ENCODE measurements at regions not wholly inside any gene's neighbourhood (a gene's known extent, or its start where the extent isn't known, plus 50 kb on each side); places are given as distances from the start of the nearest gene placed in this dataset.

DNA sequence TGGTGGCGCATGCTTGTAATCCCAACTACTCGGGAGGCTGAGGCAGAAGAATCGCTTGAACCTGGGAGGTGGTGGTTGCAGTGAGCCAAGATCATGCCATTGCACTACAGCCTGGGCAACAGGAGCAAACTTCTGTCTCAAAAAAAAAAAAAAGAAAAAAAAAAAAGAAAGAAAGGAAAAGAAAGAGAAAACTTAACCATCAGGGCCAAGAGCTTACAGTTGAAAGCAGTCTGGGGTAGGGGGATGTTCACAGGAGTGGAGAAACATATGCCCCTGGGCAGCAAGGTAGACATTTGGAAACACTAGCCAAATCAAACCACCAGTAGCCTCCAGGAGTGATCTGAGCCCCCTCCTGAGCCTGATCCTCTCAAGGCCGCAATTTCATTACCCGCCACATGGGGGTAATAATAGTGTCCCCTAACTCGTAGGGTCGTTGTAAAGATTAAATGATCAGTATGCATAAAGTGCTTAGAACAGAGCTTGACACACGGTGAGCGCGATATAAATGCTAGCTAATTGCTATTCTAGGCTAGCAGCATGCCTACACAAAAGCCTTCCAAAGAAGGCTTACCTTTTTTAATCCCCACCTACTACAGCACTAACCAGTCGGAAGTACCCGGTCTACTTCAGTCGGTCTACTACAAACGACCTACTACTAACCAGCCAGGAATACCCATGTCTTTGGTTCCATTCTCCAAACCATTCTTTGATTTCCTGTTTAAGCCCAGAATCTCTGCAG lies 274.3 kb upstream of the NEBL start:
- Histone ChIP-seq H3K4me1 (ENCODE audit: control insufficient read depth in 3 of 3, insufficient read depth in 2 of 3, low read depth in 1 of 3, low read length in 2 of 3) (peaks cover 0 to 18% (median 0%) of the 10 kb centered on the region in 3 donors), H3K36me3 (ENCODE audit: control insufficient read depth in 3 of 3, insufficient read depth in 2 of 3, low read depth in 1 of 3, low read length in 3 of 3) (no peaks in the 10 kb centered on the region), H3K9me3 (ENCODE audit: control insufficient read depth in 2 of 2, insufficient read depth in 1 of 2, low read depth in 1 of 2, low read length in 1 of 2) (no peaks in the 10 kb centered on the region), H3K27me3 (ENCODE audit: control insufficient read depth in 3 of 3, insufficient read depth in 3 of 3, low read length in 3 of 3) (peaks cover 8 to 37% (median 18%) of the 10 kb centered on the region in 3 donors), H3K27ac (ENCODE audit: low read depth in 1 of 3, low read length in 2 of 3) (no peak overlapping the region), H3K4me3 (ENCODE audit: low read depth in 1 of 3, low read length in 3 of 3) (no peak overlapping the region)
- WGBS, 3 donors: 80 to 87% (median 85%) methylated on average over 14 of the region's 14 CpGs
- FAIRE-seq (no peak), DNase-seq (no peak)

DNA sequence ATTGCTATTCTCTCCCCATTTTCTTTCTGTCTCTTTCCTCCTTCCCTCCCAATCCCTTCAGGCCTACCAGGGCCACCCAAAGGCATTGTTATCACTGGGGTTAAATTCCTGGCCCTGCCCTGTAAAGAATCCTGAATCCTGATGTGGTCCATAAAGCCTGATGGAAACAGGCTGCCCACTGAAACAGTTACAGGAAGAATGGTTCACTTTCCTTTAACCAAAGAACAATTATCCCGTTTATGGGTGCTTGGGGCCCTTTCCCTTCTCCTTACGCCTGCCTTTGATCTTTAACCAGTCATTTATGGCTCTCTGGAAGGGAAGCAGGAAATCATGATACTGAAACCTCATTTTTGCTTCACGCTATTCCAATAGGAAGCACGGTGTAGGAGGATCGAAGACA lies 273.1 kb upstream of the NEBL start:
- Histone ChIP-seq H3K27me3 (ENCODE audit: control insufficient read depth in 3 of 3, insufficient read depth in 3 of 3, low read length in 3 of 3) (peaks cover 8 to 33% (median 15%) of the 10 kb centered on the region in 3 donors), H3K4me1 (ENCODE audit: control insufficient read depth in 3 of 3, insufficient read depth in 2 of 3, low read depth in 1 of 3, low read length in 2 of 3) (peaks cover 0 to 18% (median 0%) of the 10 kb centered on the region in 3 donors), H3K4me3 (ENCODE audit: low read depth in 1 of 3, low read length in 3 of 3) (no peak overlapping the region), H3K27ac (ENCODE audit: low read depth in 1 of 3, low read length in 2 of 3) (no peak overlapping the region), H3K9me3 (ENCODE audit: control insufficient read depth in 2 of 2, insufficient read depth in 1 of 2, low read depth in 1 of 2, low read length in 1 of 2) (no peaks in the 10 kb centered on the region), H3K36me3 (ENCODE audit: control insufficient read depth in 3 of 3, insufficient read depth in 2 of 3, low read depth in 1 of 3, low read length in 3 of 3) (no peaks in the 10 kb centered on the region)
- no peak for FAIRE-seq
- 10 to 48% (median 28%) methylated on average over 5 of the region's 5 CpGs for WGBS, 3 donors
- DNase-seq: peak; percentile 55 to 64

DNA sequence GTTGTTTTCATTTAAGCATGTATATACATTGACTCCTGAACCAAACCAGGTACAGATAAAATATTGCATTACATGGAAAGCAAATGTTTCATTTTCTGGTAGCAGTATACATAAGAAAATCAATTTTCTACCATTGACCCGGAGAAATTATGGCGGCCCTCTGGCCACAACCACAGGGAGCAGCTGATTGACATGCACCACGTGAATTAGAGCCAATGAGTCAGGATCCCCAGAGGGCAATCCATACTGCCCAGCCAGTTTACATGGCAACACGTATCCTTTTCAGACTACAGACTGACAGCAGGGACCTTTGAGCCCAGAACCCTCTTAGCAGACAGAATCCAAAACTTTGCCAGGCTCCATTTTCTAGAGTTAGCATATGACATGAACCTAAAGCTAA lies 272.2 kb upstream of the NEBL start:
- no peak overlapping the region for H3K27ac ChIP-seq (ENCODE audit: low read depth in 1 of 3, low read length in 2 of 3)
- 72 to 75% (median 74%) methylated on average over 4 of the region's 4 CpGs for WGBS, 3 donors
- no peaks in the 10 kb centered on the region for H3K36me3 ChIP-seq (ENCODE audit: control insufficient read depth in 3 of 3, insufficient read depth in 2 of 3, low read depth in 1 of 3, low read length in 3 of 3)
- peaks cover 0 to 11% (median 0%) of the 10 kb centered on the region in 3 donors for H3K4me1 ChIP-seq (ENCODE audit: control insufficient read depth in 3 of 3, insufficient read depth in 2 of 3, low read depth in 1 of 3, low read length in 2 of 3)
- no peaks in the 10 kb centered on the region for H3K9me3 ChIP-seq (ENCODE audit: control insufficient read depth in 2 of 2, insufficient read depth in 1 of 2, low read depth in 1 of 2, low read length in 1 of 2)
- no peak overlapping the region for H3K4me3 ChIP-seq (ENCODE audit: low read depth in 1 of 3, low read length in 3 of 3)
- peaks cover 8 to 24% (median 9%) of the 10 kb centered on the region in 3 donors for H3K27me3 ChIP-seq (ENCODE audit: control insufficient read depth in 3 of 3, insufficient read depth in 3 of 3, low read length in 3 of 3)
- FAIRE-seq: no peak
- no peak for DNase-seq

DNA sequence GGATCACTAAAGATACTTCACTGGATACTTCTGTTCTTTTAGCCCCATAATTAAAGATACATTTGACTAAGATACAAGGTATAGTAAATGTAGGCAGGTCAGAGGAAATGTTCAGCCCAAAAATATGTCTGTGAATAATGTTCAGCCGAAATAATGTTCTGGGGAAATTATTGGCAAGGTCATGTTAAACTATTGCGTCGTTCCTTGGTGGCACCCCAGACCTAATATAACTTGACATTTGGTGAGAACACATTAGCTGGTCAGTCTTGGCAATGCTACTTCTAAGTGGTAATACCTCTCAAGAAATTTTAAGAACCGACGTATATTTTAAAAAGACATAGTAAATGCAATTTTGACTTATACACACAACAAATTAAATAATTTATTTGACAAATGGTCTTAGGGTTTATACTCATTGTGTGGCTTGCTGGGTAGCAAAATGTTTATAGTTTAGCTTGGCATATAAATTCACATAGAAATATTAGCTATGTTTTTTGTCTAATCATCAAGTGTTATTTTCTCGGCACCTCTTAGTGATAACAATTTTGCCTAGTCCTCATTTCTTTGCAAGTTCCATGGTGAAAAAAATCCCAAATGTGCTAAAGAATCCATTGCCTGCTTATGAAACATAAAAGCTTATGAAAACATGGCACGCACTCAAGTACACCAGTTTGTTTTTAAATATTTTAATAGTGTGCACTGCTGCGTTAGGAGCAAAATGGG lies 270.3 kb upstream of the NEBL start:
- Histone ChIP-seq H3K9me3 (ENCODE audit: control insufficient read depth in 2 of 2, insufficient read depth in 1 of 2, low read depth in 1 of 2, low read length in 1 of 2) (no peaks in the 10 kb centered on the region), H3K4me3 (ENCODE audit: low read depth in 1 of 3, low read length in 3 of 3) (no peak overlapping the region), H3K4me1 (ENCODE audit: control insufficient read depth in 3 of 3, insufficient read depth in 2 of 3, low read depth in 1 of 3, low read length in 2 of 3) (peaks cover 0 to 8% (median 0%) of the 10 kb centered on the region in 3 donors), H3K27me3 (ENCODE audit: control insufficient read depth in 3 of 3, insufficient read depth in 3 of 3, low read length in 3 of 3) (peaks cover 0 to 11% (median 7%) of the 10 kb centered on the region in 3 donors), H3K27ac (ENCODE audit: low read depth in 1 of 3, low read length in 2 of 3) (no peak overlapping the region), H3K36me3 (ENCODE audit: control insufficient read depth in 3 of 3, insufficient read depth in 2 of 3, low read depth in 1 of 3, low read length in 3 of 3) (no peaks in the 10 kb centered on the region)
- DNase-seq (no peak), FAIRE-seq (no peak)
- 83 to 93% (median 86%) methylated on average over 8 of the region's 8 CpGs for WGBS, 3 donors

DNA sequence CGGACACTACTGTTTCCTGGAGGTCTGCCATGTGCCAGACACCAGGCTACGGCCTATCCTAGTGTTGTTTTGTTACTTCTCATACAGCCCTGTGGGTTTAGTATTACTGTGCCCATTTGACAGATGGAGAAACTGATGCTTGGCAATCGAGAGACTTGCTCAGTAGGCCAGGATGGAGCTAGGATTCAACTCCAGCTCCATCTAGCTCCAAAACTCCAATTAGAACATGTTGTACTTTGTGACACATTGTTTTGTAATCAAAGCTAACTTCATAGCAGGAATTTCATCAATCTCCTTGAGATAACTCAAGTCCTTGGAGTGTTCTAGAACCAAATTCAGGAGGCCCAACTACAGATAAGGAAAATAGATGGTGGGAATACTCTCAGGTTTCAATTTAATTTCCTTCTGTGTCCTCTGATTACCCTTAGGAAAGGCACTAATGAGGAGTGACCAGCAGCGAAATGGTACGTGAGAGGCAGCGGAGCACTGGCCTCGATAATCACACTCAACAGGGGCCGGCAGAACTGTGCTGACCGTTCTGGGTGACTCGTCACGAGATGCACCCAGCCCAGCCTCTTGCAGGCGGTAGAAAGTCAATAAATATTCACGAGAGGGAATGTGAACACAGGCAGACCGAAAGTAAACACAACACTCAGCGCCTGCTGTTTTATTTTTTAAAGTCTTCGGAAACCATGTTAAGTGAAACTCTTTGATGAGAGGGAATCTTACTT lies 269.6 kb upstream of the NEBL start:
- DNase-seq: no peak
- Histone ChIP-seq H3K4me1 (ENCODE audit: control insufficient read depth in 3 of 3, insufficient read depth in 2 of 3, low read depth in 1 of 3, low read length in 2 of 3) (peaks cover 0 to 8% (median 0%) of the 10 kb centered on the region in 3 donors), H3K9me3 (ENCODE audit: control insufficient read depth in 2 of 2, insufficient read depth in 1 of 2, low read depth in 1 of 2, low read length in 1 of 2) (no peaks in the 10 kb centered on the region), H3K27ac (ENCODE audit: low read depth in 1 of 3, low read length in 2 of 3) (no peak overlapping the region), H3K36me3 (ENCODE audit: control insufficient read depth in 3 of 3, insufficient read depth in 2 of 3, low read depth in 1 of 3, low read length in 3 of 3) (no peaks in the 10 kb centered on the region), H3K27me3 (ENCODE audit: control insufficient read depth in 3 of 3, insufficient read depth in 3 of 3, low read length in 3 of 3) (peaks cover 0 to 5% (median 4%) of the 10 kb centered on the region in 3 donors), H3K4me3 (ENCODE audit: low read depth in 1 of 3, low read length in 3 of 3) (no peak overlapping the region)
- 74 to 84% (median 74%) methylated on average over 16 of the region's 16 CpGs for WGBS, 3 donors
- FAIRE-seq: no peak

DNA sequence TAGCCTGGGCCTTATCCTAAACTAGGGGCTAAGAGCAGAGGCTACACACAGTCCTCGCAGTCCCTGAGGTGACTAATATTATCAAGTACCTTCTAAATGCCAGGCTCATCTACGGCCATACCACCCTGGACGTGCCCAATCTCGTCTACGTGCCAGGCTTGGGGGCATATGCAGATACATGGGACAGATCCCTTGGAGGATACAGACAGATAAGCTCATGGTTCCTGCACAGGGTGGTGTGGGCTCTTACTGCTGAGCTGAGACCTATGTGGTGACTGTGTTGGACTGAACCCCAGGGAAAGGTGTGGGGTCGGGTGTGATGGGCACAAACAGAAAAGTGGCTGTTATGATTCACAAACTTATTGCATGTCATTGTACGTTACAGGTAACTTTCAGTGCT lies 268.4 kb upstream of the NEBL start:
- H3K4me3 ChIP-seq (ENCODE audit: low read depth in 1 of 3, low read length in 3 of 3): no peak overlapping the region
- FAIRE-seq: no peak
- WGBS, 3 donors: 82 to 94% (median 89%) methylated on average over 7 of the region's 7 CpGs

DNA sequence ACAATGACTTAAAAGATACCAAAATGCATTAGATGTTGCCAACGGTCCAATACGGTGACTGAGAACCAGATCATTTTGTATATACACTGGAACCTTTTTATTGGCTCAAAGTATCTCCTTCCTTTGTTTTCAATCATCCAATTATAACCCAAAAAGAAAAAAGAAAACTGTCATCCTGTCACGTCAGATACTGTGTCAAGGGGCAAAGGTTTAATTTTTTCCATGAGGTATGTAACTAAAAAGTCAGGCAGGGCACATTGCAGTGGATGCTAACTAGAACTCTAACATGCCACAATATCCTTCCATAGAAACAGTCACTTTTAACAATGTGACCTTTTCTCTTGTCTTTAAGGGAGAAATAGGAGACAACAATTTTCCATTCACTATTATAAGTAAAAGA lies 267.6 kb upstream of the NEBL start:
- FAIRE-seq: no peak
- Histone ChIP-seq H3K27ac (ENCODE audit: low read depth in 1 of 3, low read length in 2 of 3) (no peak overlapping the region), H3K27me3 (ENCODE audit: control insufficient read depth in 3 of 3, insufficient read depth in 3 of 3, low read length in 3 of 3) (peaks cover 0 to 5% (median 0%) of the 10 kb centered on the region in 3 donors), H3K36me3 (ENCODE audit: control insufficient read depth in 3 of 3, insufficient read depth in 2 of 3, low read depth in 1 of 3, low read length in 3 of 3) (no peaks in the 10 kb centered on the region), H3K4me3 (ENCODE audit: low read depth in 1 of 3, low read length in 3 of 3) (no peak overlapping the region), H3K4me1 (ENCODE audit: control insufficient read depth in 3 of 3, insufficient read depth in 2 of 3, low read depth in 1 of 3, low read length in 2 of 3) (no peaks in the 10 kb centered on the region), H3K9me3 (ENCODE audit: control insufficient read depth in 2 of 2, insufficient read depth in 1 of 2, low read depth in 1 of 2, low read length in 1 of 2) (peaks cover 0 to 2% of the 10 kb centered on the region in 2 donors)
- 46 to 77% (median 64%) methylated on average over 3 of the region's 3 CpGs for WGBS, 3 donors
- DNase-seq: no peak

More for the DNA sequence above, 268.4 kb upstream of the NEBL start:
- H3K27me3 ChIP-seq (ENCODE audit: control insufficient read depth in 3 of 3, insufficient read depth in 3 of 3, low read length in 3 of 3): peaks cover 0 to 5% (median 0%) of the 10 kb centered on the region in 3 donors
- DNase-seq: no peak
- H3K27ac ChIP-seq (ENCODE audit: low read depth in 1 of 3, low read length in 2 of 3): no peak overlapping the region
- H3K4me1 ChIP-seq (ENCODE audit: control insufficient read depth in 3 of 3, insufficient read depth in 2 of 3, low read depth in 1 of 3, low read length in 2 of 3): peaks cover 0 to 6% (median 0%) of the 10 kb centered on the region in 3 donors
- no peaks in the 10 kb centered on the region for H3K36me3 ChIP-seq (ENCODE audit: control insufficient read depth in 3 of 3, insufficient read depth in 2 of 3, low read depth in 1 of 3, low read length in 3 of 3)
- peaks cover 0 to 2% of the 10 kb centered on the region in 2 donors for H3K9me3 ChIP-seq (ENCODE audit: control insufficient read depth in 2 of 2, insufficient read depth in 1 of 2, low read depth in 1 of 2, low read length in 1 of 2)

DNA sequence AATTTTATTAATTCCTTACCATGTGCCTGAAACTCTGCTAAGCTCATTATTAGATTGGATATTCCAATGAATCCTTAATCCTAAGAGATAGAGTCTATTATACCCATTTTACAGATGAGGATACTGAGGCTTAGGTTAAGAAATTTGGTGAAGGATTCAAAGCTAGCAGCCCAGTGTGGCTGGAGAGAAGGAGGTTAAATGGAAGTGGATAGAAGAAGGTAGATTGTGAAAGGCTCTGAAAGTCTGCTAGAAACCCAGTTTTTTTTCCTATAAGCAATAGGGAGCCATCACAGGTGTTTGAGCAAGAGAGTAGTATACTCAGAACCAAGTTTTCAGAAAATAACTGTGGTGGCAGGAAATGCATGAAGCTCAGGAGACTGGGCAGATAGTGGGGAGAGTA lies 265.8 kb upstream of the NEBL start:
- Histone ChIP-seq H3K4me3 (ENCODE audit: low read depth in 1 of 3, low read length in 3 of 3) (no peak overlapping the region), H3K27me3 (ENCODE audit: control insufficient read depth in 3 of 3, insufficient read depth in 3 of 3, low read length in 3 of 3) (peaks cover 0 to 2% (median 0%) of the 10 kb centered on the region in 3 donors), H3K9me3 (ENCODE audit: control insufficient read depth in 2 of 2, insufficient read depth in 1 of 2, low read depth in 1 of 2, low read length in 1 of 2) (peaks cover 0 to 2% of the 10 kb centered on the region in 2 donors), H3K36me3 (ENCODE audit: control insufficient read depth in 3 of 3, insufficient read depth in 2 of 3, low read depth in 1 of 3, low read length in 3 of 3) (no peaks in the 10 kb centered on the region), H3K27ac (ENCODE audit: low read depth in 1 of 3, low read length in 2 of 3) (no peak overlapping the region), H3K4me1 (ENCODE audit: control insufficient read depth in 3 of 3, insufficient read depth in 2 of 3, low read depth in 1 of 3, low read length in 2 of 3) (no peaks in the 10 kb centered on the region)
- FAIRE-seq: no peak
- no peak for DNase-seq

Data from small intestine (tissue), 7 donors.